Ascending aorta (tissue), 2 donors: ENCODE measurements at regions not wholly inside any gene's neighbourhood (a gene's known extent, or its start where the extent isn't known, plus 50 kb on each side); places are given as distances from the start of the nearest gene placed in this dataset.

Source experiments
- DNase-seq, 2 donors: peaks; one replicate each; pipeline ENCODE4 v3.0.0-alpha.2; 2019; ENCODE audit warnings: low spot score in 2 of 2
- H3K27ac ChIP-seq, 2 donors: fragments of 200-600 bp; sonication (generic); one replicate each; pipeline ENCODE4 v1.5.1; 2016 to 2017; ENCODE audit warnings: mild to moderate bottlenecking in 1 of 2
- H3K27me3 ChIP-seq: fragments of 200-600 bp; sonication (generic); one replicate; pipeline ENCODE4 v1.5.1; 2017
- H3K36me3 ChIP-seq, 2 donors: fragments of 200-600 bp; sonication (generic); one replicate each; pipeline ENCODE4 v1.5.1; 2016
- H3K4me1 ChIP-seq, 2 donors: fragments of 200-600 bp; sonication (generic); one replicate each; pipeline ENCODE4 v1.5.1; 2016 to 2017; ENCODE audit warnings: mild to moderate bottlenecking in 1 of 2
- H3K4me3 ChIP-seq, 2 donors: fragments of 200-600 bp; sonication (generic); one replicate each; pipeline ENCODE4 v1.5.1; 2016 to 2017; ENCODE audit warnings: mild to moderate bottlenecking in 1 of 2
- H3K9me3 ChIP-seq, 2 donors: fragments of 200-600 bp; sonication (generic); one replicate each; pipeline ENCODE4 v1.5.1; 2016
- intact Hi-C: fragments of 100-400 bp; cut with DNase I; formaldehyde crosslinking; loops from one replicate; pipeline ENCODE4 v1.15.1; 2023
- TF ChIP-seq, protein P1 (sequence below), 3 experiments: fragments of 200-600 bp in 2 of 3; fragments of 450-650 bp in 1 of 3; sonication (generic) in 2 of 3; IDR thresholded peaks; one replicate each; pipeline ENCODE4 v1.5.1; 2016 to 2019; ENCODE audit warnings: antibody characterized with exemption in 3 of 3, mild to moderate bottlenecking in 1 of 3, moderate library complexity in 1 of 3

DNA sequence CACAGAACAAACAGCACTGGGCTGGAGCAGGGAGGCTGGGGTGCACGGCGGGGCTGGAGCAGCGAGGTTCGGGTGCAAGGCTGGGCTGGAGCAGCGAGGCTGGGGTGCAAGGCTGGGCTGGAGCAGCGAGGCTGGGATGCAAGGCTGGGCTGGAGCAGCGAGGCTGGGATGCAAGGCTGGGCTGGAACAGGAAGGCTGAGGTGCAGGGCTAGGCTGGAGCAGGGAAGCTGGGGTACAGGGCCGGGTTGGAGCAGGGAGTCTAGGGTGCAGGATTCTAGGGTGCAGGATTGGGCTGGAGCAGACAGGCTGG, 198.5 kb downstream of the BRD1 start:
- intact Hi-C loops = no loop called here
- DNase-seq = no peak
- no peaks in the 10 kb centered on the region for H3K27me3 ChIP-seq
- H3K27ac ChIP-seq = no peak overlapping the region
- no peaks in the 10 kb centered on the region for H3K9me3 ChIP-seq
- TF ChIP-seq, protein P1, sequence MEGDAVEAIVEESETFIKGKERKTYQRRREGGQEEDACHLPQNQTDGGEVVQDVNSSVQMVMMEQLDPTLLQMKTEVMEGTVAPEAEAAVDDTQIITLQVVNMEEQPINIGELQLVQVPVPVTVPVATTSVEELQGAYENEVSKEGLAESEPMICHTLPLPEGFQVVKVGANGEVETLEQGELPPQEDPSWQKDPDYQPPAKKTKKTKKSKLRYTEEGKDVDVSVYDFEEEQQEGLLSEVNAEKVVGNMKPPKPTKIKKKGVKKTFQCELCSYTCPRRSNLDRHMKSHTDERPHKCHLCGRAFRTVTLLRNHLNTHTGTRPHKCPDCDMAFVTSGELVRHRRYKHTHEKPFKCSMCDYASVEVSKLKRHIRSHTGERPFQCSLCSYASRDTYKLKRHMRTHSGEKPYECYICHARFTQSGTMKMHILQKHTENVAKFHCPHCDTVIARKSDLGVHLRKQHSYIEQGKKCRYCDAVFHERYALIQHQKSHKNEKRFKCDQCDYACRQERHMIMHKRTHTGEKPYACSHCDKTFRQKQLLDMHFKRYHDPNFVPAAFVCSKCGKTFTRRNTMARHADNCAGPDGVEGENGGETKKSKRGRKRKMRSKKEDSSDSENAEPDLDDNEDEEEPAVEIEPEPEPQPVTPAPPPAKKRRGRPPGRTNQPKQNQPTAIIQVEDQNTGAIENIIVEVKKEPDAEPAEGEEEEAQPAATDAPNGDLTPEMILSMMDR (IDR thresholded peaks at IDR 0.05) = no peak
- H3K36me3 ChIP-seq = no peaks in the 10 kb centered on the region
- peaks cover 0 to 3% of the 10 kb centered on the region in 2 donors for H3K4me1 ChIP-seq
- no peak overlapping the region for H3K4me3 ChIP-seq

DNA sequence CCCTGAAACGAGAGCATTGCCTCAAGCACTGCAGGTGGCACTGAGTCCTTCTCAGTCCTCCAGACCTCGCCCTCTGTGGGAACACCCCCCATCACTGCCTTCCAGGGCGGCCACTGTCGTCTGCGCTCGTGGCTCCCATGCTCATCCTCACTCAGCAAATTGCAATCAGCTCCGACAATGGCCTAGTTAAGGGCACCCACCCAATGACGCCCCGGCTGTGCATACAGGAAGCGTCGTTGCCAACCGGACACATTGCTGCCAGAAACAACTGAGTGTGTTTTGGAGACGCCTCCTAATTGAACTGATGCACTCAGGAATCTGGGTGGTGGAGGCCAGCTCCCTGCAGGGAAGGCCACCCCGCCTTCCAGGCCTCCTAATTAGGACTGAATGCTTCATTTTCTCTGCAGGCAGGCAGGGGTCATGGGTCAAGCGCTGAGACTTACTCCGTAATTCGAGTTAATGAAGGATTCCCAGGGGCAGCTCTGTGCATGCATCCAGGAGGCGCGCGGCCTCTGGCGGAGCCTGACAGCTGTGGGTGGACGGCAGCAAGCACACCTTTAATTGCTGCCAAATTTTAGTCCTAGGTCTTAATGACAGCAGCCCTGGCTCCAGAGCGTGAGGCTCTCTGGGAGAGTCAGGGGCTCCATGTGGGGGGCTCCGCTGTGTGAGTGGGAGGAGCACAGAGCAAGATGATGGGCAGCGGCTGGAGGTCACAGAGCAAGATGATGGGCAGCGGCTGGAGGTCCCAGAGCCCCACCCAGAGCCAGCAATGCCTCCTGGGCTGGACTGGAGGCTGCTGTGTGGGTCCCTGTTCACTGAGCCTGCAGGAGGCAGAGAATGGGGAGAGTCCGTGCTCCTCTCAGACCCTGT, 199.0 kb downstream of the BRD1 start:
- H3K36me3 ChIP-seq = no peaks in the 10 kb centered on the region
- intact Hi-C loops = no loop called here
- H3K27me3 ChIP-seq = no peaks in the 10 kb centered on the region
- H3K27ac ChIP-seq = no peak overlapping the region
- TF ChIP-seq, protein P1 (IDR thresholded peaks at IDR 0.05) = no peak
- H3K4me3 ChIP-seq = no peak overlapping the region
- no peaks in the 10 kb centered on the region for H3K9me3 ChIP-seq
- peaks cover 0 to 3% of the 10 kb centered on the region in 2 donors for H3K4me1 ChIP-seq
- no peak for DNase-seq

DNA sequence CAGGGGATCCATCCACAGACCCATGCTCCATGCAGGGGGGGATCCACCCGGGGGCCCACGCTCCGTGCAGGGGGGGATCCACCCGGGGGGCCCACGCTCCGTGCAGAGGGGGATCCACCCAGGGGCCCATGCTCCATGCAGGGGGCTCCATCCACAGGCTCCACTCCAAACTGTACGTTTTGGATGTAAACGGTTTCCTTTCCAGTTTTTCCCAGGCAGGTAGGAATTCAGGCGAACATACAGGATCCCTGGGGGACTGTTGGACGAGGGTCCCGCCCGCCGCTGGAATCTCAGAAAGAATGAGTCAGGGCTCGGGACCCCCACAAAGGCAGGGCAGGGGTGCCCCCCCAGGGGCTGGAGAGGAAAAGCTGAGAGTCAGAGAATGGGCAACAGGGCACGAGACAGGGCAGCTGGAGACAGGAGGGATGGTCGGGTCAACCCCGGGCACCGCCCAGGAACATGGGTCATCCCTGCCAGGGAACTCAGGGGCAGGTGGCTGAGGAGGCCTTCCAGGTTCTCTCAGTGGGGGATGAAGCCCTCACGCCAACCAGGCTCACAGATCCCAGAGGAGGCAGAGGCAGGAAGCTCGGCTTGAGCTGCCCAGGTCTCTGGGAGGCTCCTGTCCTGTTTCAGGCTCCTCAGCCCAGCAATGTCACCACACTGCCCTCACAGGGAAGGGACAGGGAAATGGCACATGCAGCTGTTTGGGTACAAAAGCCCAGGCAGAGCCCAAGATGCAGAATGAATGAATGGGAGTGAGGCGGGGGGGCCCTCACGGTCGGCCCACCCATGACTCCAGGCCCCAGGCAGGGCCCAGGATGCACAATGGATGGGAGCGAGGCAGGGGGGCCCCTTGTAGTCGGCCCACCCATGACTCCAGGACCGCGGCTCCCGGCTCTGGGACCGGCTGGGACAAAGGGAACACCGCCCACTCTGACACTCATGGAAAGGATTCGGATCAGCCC, 200.2 kb downstream of the BRD1 start:
- H3K4me1 ChIP-seq = peaks cover 0 to 3% of the 10 kb centered on the region in 2 donors
- no peaks in the 10 kb centered on the region for H3K36me3 ChIP-seq
- DNase-seq = no peak
- TF ChIP-seq, protein P1 (IDR thresholded peaks at IDR 0.05) = no peak
- H3K27ac ChIP-seq = no peak overlapping the region
- intact Hi-C loops = no loop called here
- no peaks in the 10 kb centered on the region for H3K27me3 ChIP-seq
- H3K9me3 ChIP-seq = no peaks in the 10 kb centered on the region
- H3K4me3 ChIP-seq = no peak overlapping the region

DNA sequence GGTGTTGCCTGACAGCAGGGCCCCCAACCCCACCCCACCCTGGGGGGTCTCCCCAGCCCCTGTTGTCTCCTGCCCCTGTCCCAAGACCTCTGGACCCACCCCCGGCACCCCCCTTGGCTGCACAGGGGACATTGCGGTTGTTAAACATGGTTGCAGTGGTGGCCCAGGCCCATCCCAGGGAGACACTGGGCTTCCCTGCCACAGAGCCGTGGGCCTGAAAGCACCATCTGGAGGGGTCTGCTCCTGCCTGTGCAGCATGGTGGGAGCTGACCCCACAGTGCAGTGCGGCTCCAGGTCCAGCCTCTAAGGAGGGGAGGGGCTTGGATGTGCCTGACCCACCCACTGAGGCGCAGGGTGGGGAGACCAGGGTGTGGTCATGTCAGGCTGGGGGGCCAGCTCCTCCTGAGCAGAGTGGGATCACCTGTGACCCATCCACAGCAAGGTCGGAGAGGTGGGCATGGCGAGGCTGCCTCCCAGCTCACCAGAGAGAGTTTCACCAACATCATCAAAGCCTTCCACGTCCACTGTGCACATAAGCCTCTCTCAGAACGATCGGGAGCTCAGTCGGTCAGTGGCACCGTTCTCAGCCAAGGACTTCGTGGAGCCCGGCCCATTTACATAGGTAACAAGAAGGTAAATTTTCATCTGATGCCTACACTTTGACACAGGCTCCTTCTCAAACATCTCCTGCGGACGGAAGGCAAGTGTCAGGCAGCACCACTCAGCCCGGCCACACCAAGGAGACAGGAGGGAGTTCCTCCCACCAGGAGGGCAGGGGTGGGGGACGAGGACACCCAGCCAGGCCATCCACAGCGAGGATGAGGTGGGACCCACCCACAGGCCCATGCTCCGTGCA, 201.1 kb downstream of the BRD1 start:
- DNase-seq = no peak
- Histone ChIP-seq H3K4me1 (no peaks in the 10 kb centered on the region), H3K4me3 (no peak overlapping the region), H3K27ac (no peak overlapping the region), H3K36me3 (no peaks in the 10 kb centered on the region), H3K27me3 (no peaks in the 10 kb centered on the region), H3K9me3 (no peaks in the 10 kb centered on the region)
- intact Hi-C loops = no loop called here
- TF ChIP-seq, protein P1 (IDR thresholded peaks at IDR 0.05) = no peak

DNA sequence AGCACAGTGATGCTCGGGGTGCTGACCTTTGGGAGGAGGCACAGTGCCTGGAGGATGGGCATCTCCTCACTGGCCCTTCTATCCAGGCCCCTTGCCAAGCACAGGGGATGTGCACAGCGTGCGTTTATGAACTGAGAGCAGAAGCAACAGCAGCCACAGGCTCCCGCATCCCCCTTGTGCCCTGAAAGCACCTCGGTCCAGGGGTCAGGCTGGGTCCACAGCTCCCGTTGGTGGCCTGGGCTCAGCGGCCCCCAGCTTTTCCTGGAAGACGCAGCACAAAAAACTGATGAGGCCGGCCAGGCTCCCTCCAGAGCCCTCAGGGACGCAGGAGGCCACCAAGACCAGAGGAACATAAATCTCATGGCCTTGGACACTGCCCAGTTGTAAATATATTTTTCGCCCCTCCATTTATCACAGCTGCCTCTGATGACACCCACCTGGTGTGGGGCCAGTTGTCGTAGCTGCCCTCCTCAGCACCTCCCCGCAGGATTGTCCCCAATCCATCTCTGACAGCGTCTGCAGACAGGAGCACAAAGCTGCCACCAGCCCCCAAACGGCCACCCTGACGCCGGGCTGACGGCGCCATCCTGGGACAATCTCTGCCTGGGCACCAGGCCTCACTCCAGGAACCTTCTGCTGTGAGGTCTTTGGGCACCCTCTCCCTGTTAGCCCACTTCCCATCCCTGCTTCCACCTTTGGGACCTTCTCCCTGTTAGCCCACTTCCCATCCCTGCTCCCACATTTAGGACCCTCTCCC, 203.1 kb downstream of the BRD1 start:
- Histone ChIP-seq H3K27me3 (no peaks in the 10 kb centered on the region), H3K4me3 (no peak overlapping the region)
- intact Hi-C loops = no loop called here

More for the DNA sequence above, 203.1 kb downstream of the BRD1 start:
- no peaks in the 10 kb centered on the region for H3K9me3 ChIP-seq
- TF ChIP-seq, protein P1 (IDR thresholded peaks at IDR 0.05) = no peak
- DNase-seq = no peak
- H3K36me3 ChIP-seq = no peaks in the 10 kb centered on the region
- no peak overlapping the region for H3K27ac ChIP-seq
- no peaks in the 10 kb centered on the region for H3K4me1 ChIP-seq
